Gastrocnemius medialis (tissue), 4 donors: ENCODE measurements at regions not wholly inside any gene's neighbourhood (a gene's known extent, or its start where the extent isn't known, plus 50 kb on each side); places are given as distances from the start of the nearest gene placed in this dataset.

Experiments
- CTCF ChIP-seq, 5 experiments: fragments of 450-650 bp in 3 of 5; fragments of 200-600 bp in 2 of 5; sonication (generic) in 2 of 5; IDR thresholded peaks in 4 of 5; conservative IDR thresholded peaks in 1 of 5; 1 replicate in 4 of 5; 2 replicates in 1 of 5; pipeline ENCODE4 v1.5.1; 2016 to 2019; ENCODE audit warnings: antibody characterized with exemption in 5 of 5, mild to moderate bottlenecking in 3 of 5, moderate library complexity in 3 of 5
- POLR2A ChIP-seq, 2 donors: fragments of 450-650 bp; IDR thresholded peaks; one replicate each; pipeline ENCODE4 v1.6.1; 2017; ENCODE audit warnings: antibody characterized with exemption in 2 of 2, mild to moderate bottlenecking in 2 of 2, moderate library complexity in 2 of 2

- no peak for TF ChIP-seq POLR2A (IDR thresholded peaks at IDR 0.05)
- no peak for TF ChIP-seq CTCF (IDR thresholded peaks at IDR 0.05 in 4 of 5, conservative IDR thresholded peaks at IDR 0.05 in 1 of 5)
Measured at GRCh38 chr2:117401582-117401981, 412.9 kb upstream of the DDX18 start.
